GM18519 (cell line): ENCODE measurements at regions not wholly inside any gene's neighbourhood (a gene's known extent, or its start where the extent isn't known, plus 50 kb on each side); places are given as distances from the start of the nearest gene placed in this dataset.

Source experiments
- ATAC-seq: cut with Tn5 transposase; IDR thresholded peaks from one replicate; pipeline ENCODE4 v1.9.1; 2021; ENCODE audit warnings: mild to moderate bottlenecking, moderate library complexity; ENCODE audit not compliant: unreplicated experiment, low FRiP score

GRCh38 chrX:45379236-45379635 lies 178.6 kb upstream of the DIPK2B start:
- ATAC-seq, result no peak

GRCh38 chrX:45372151-45372550 lies 171.5 kb upstream of the DIPK2B start:
- no peak for ATAC-seq

- ATAC-seq, result no peak
These were observed 168.0 kb upstream of the DIPK2B start for GRCh38 chrX:45368705-45369104.

GRCh38 chrX:45363596-45363995 lies 162.9 kb upstream of the DIPK2B start:
- ATAC-seq, result no peak

GRCh38 chrX:45360571-45360970 lies 159.9 kb upstream of the DIPK2B start:
- no peak for ATAC-seq

GRCh38 chrX:45358392-45358791 lies 157.7 kb upstream of the DIPK2B start:
- ATAC-seq, result no peak

- no peak for ATAC-seq
These were observed 152.8 kb upstream of the DIPK2B start for GRCh38 chrX:45353456-45353855.

- no peak for ATAC-seq
These were observed 151.9 kb upstream of the DIPK2B start for GRCh38 chrX:45352611-45353010.

- ATAC-seq, result no peak
These were observed 150.8 kb upstream of the DIPK2B start for GRCh38 chrX:45351478-45351877.

- no peak for ATAC-seq
These were observed 147.6 kb upstream of the DIPK2B start for GRCh38 chrX:45348296-45348695.

- ATAC-seq, result no peak
These were observed 147.2 kb upstream of the DIPK2B start for GRCh38 chrX:45347877-45348276.

- ATAC-seq, result no peak
These were observed 143.9 kb upstream of the DIPK2B start for GRCh38 chrX:45344594-45344993.

GRCh38 chrX:45329217-45329616 lies 128.5 kb upstream of the DIPK2B start:
- no peak for ATAC-seq

- ATAC-seq, result no peak
These were observed 124.3 kb upstream of the DIPK2B start for GRCh38 chrX:45324941-45325340.

GRCh38 chrX:45323387-45323786 lies 122.7 kb upstream of the DIPK2B start:
- ATAC-seq, result no peak

GRCh38 chrX:45322820-45323219 lies 122.1 kb upstream of the DIPK2B start:
- ATAC-seq, result no peak

GRCh38 chrX:45322382-45322781 lies 121.7 kb upstream of the DIPK2B start:
- ATAC-seq, result no peak

- no peak for ATAC-seq
These were observed 119.5 kb upstream of the DIPK2B start for GRCh38 chrX:45320191-45320590.

GRCh38 chrX:45309801-45310200 lies 109.1 kb upstream of the DIPK2B start:
- ATAC-seq, result no peak

GRCh38 chrX:45309096-45309495 lies 108.4 kb upstream of the DIPK2B start:
- no peak for ATAC-seq

- ATAC-seq, result no peak
These were observed 106.1 kb upstream of the DIPK2B start for GRCh38 chrX:45306794-45307193.

- ATAC-seq, result no peak
These were observed 100.0 kb upstream of the DIPK2B start for GRCh38 chrX:45300638-45301037.

GRCh38 chrX:45295259-45295986 lies 94.7 kb upstream of the DIPK2B start:
- ATAC-seq, result no peak
